CD14-positive monocyte (primary cell): ENCODE measurements at regions not wholly inside any gene's neighbourhood (a gene's known extent, or its start where the extent isn't known, plus 50 kb on each side); places are given as distances from the start of the nearest gene placed in this dataset.

Experiments
- DNase-seq, 3 donors: peaks; one replicate each; pipeline ENCODE4 v3.0.0-alpha.2; 2011 to 2022
- H2AFZ ChIP-seq: 2 replicates; pipeline ENCODE4 v1.6.0; 2012; ENCODE audit warnings: mild to moderate bottlenecking, low read depth, low read length, inconsistent platforms; ENCODE audit not compliant: insufficient read depth, poor library complexity, severe bottlenecking
- H3K27ac ChIP-seq, 2 donors: 1 replicate in 1 of 2; 2 replicates in 1 of 2; pipeline ENCODE4 v1.5.1; 2012 to 2013; ENCODE audit warnings: low read length in 2 of 2, control low read depth in 1 of 2, inconsistent platforms in 1 of 2, low read depth in 1 of 2, mild to moderate bottlenecking in 1 of 2
- H3K27me3 ChIP-seq, 2 donors: one replicate each; pipeline versions ENCODE4 v1.6.0 to v1.6.1; 2011 to 2013; ENCODE audit warnings: low read length in 2 of 2; ENCODE audit not compliant: control insufficient read depth in 2 of 2, insufficient read depth in 2 of 2
- H3K36me3 ChIP-seq, 2 donors: replicated peaks in 1 of 2; 1 replicate in 1 of 2; 2 replicates in 1 of 2; pipeline versions ENCODE4 v1.5.1 to v1.6.1; 2012 to 2013; ENCODE audit warnings: low read length in 2 of 2, control low read depth in 1 of 2, inconsistent platforms in 1 of 2, mild to moderate bottlenecking in 1 of 2; ENCODE audit not compliant: insufficient read depth in 2 of 2, control insufficient read depth in 1 of 2
- H3K4me1 ChIP-seq, 2 donors: 1 replicate in 1 of 2; 2 replicates in 1 of 2; pipeline versions ENCODE4 v1.5.1 to v1.6.1; 2012 to 2013; ENCODE audit warnings: low read length in 2 of 2, control low read depth in 1 of 2, inconsistent platforms in 1 of 2, mild to moderate bottlenecking in 1 of 2, moderate library complexity in 1 of 2; ENCODE audit not compliant: insufficient read depth in 2 of 2, control insufficient read depth in 1 of 2
- H3K4me2 ChIP-seq: replicated peaks from 2 replicates; pipeline ENCODE3; 2012; ENCODE audit warnings: low read length, moderate library complexity, mild to moderate bottlenecking; ENCODE audit not compliant: poor library complexity, severe bottlenecking; ENCODE audit errors: extremely low read depth
- H3K4me3 ChIP-seq, 3 experiments: fragments of 200-600 bp in 1 of 3; sonication (generic) in 1 of 3; replicated peaks in 1 of 3; 1 replicate in 2 of 3; 2 replicates in 1 of 3; pipeline ENCODE4 v1.5.1; 2011 to 2013; ENCODE audit warnings: low read length in 3 of 3, mild to moderate bottlenecking in 3 of 3, control low read depth in 2 of 3, low read depth in 2 of 3, inconsistent platforms in 1 of 3, moderate library complexity in 1 of 3
- H3K79me2 ChIP-seq: 2 replicates; pipeline ENCODE4 v1.6.0; 2012; ENCODE audit warnings: mild to moderate bottlenecking, control low read depth, inconsistent platforms, low read length, moderate library complexity; ENCODE audit not compliant: insufficient read depth
- H3K9ac ChIP-seq: 2 replicates; pipeline ENCODE4 v1.6.0; 2017; ENCODE audit warnings: low read length, mild to moderate bottlenecking; ENCODE audit not compliant: insufficient read depth, poor library complexity, severe bottlenecking
- H3K9me3 ChIP-seq, 2 donors: replicated peaks in 1 of 2; 1 replicate in 1 of 2; 2 replicates in 1 of 2; pipeline versions ENCODE4 v1.5.1 to v1.6.1; 2012 to 2013; ENCODE audit warnings: low read length in 2 of 2, control low read depth in 1 of 2; ENCODE audit not compliant: control insufficient read depth in 1 of 2, insufficient read depth in 1 of 2
- H4K20me1 ChIP-seq: 2 replicates; pipeline ENCODE4 v1.6.0; 2012; ENCODE audit warnings: mild to moderate bottlenecking, low read length, control low read depth, moderate library complexity; ENCODE audit not compliant: insufficient read depth
- H3K27ac Mint-ChIP-seq, 7 donors: one replicate each; pipeline ENCODE4 v1.8.0; 2020; ENCODE audit warnings: mild to moderate bottlenecking in 7 of 7, mixed read lengths in 7 of 7, moderate library complexity in 6 of 7, inconsistent platforms in 2 of 7
- H3K27me3 Mint-ChIP-seq, 3 donors: one replicate each; pipeline ENCODE4 v1.8.0; 2021 to 2022; ENCODE audit warnings: low read depth in 3 of 3, mild to moderate bottlenecking in 3 of 3, mixed read lengths in 3 of 3, moderate library complexity in 3 of 3, inconsistent platforms in 1 of 3
- H3K36me3 Mint-ChIP-seq, 2 donors: one replicate each; pipeline ENCODE4 v1.8.0; 2020; ENCODE audit warnings: mixed read lengths in 2 of 2, inconsistent platforms in 1 of 2, mild to moderate bottlenecking in 1 of 2
- H3K4me1 Mint-ChIP-seq: one replicate; pipeline ENCODE4 v1.8.0; 2020; ENCODE audit warnings: mild to moderate bottlenecking, mixed read lengths
- H3K4me3 Mint-ChIP-seq, 2 donors: one replicate each; pipeline ENCODE4 v1.8.0; 2020; ENCODE audit warnings: mild to moderate bottlenecking in 2 of 2, mixed read lengths in 2 of 2, moderate library complexity in 1 of 2
- H3K9me3 Mint-ChIP-seq, 7 donors: one replicate each; pipeline ENCODE4 v1.8.0; 2020 to 2022; ENCODE audit warnings: mixed read lengths in 7 of 7, mild to moderate bottlenecking in 6 of 7, moderate library complexity in 6 of 7, inconsistent platforms in 2 of 7
- WGBS: methylation state at CpG from one replicate; pipeline ENCODE4 v1.1.5; 2013; ENCODE audit warnings: missing lambda C conversion rate; ENCODE audit not compliant: insufficient coverage; 5-methylcytosine and 5-hydroxymethylcytosine counted together
- intact Hi-C, 2 donors: fragments of 100-400 bp; cut with micrococcal nuclease; formaldehyde crosslinking; loops; one replicate each; pipeline versions ENCODE4 v1.15.0 to v1.15.1; 2023
- TF ChIP-seq, protein P1 (sequence below): fragments of 200-600 bp; IDR thresholded peaks from one replicate; pipeline ENCODE4 v1.8.0; 2022; ENCODE audit warnings: antibody characterized with exemption, mild to moderate bottlenecking

DNA sequence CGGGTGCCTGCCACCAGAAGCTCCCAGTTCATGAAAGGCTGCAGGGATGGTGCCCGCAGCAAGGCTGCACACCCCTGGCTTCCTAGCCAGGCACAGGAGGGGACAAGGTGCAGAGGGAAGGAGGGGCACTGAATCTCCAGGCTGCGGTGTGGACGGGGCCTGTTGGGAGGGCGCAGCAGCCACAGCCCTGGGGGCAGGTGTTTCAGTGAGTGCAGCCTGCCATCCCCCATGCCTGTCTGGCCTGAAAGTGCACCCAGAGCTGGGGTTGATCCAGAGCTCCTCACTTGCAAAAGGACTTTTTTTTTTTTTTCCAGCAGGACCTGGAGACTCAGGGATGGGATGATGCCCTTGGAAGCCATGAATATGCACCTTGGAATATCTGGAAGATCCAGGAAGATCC lies 153.7 kb upstream of the C1orf174 start:
- H3K9ac ChIP-seq, result no peak overlapping the region
- intact Hi-C loops, result no loop called here
- Mint-ChIP-seq H3K36me3 (no peaks in the 10 kb centered on the region), H3K4me3 (no peak overlapping the region), H3K27me3 (peaks cover 6 to 13% (median 7%) of the 10 kb centered on the region in 3 donors), H3K4me1 (no peaks in the 10 kb centered on the region), H3K9me3 (peaks cover 0 to 10% (median 7%) of the 10 kb centered on the region in 7 donors), H3K27ac (no peak overlapping the region)
- no peak overlapping the region for H3K27ac ChIP-seq
- no peaks in the 10 kb centered on the region for H3K4me1 ChIP-seq
- H3K27me3 ChIP-seq, result no peaks in the 10 kb centered on the region
- no peak overlapping the region for H2AFZ ChIP-seq
- peaks cover 0 to 3% of the 10 kb centered on the region in 2 donors for H3K9me3 ChIP-seq
- H3K4me2 ChIP-seq, result no peak overlapping the region
- H3K4me3 ChIP-seq, result no peak overlapping the region
- WGBS, result 98% methylated on average over 5 of the region's 5 CpGs
- H3K79me2 ChIP-seq, result no peaks in the 10 kb centered on the region
- no peak for DNase-seq
- no peaks in the 10 kb centered on the region for H3K36me3 ChIP-seq
- H4K20me1 ChIP-seq, result no peaks in the 10 kb centered on the region
- TF ChIP-seq, protein P1, sequence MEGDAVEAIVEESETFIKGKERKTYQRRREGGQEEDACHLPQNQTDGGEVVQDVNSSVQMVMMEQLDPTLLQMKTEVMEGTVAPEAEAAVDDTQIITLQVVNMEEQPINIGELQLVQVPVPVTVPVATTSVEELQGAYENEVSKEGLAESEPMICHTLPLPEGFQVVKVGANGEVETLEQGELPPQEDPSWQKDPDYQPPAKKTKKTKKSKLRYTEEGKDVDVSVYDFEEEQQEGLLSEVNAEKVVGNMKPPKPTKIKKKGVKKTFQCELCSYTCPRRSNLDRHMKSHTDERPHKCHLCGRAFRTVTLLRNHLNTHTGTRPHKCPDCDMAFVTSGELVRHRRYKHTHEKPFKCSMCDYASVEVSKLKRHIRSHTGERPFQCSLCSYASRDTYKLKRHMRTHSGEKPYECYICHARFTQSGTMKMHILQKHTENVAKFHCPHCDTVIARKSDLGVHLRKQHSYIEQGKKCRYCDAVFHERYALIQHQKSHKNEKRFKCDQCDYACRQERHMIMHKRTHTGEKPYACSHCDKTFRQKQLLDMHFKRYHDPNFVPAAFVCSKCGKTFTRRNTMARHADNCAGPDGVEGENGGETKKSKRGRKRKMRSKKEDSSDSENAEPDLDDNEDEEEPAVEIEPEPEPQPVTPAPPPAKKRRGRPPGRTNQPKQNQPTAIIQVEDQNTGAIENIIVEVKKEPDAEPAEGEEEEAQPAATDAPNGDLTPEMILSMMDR, result no peak

- intact Hi-C loops, result no loop called here
- Mint-ChIP-seq H3K4me1 (no peaks in the 10 kb centered on the region), H3K4me3 (no peak overlapping the region), H3K27me3 (peaks cover 3 to 7% (median 7%) of the 10 kb centered on the region in 3 donors), H3K36me3 (no peaks in the 10 kb centered on the region), H3K27ac (no peak overlapping the region), H3K9me3 (peaks cover 0 to 10% (median 7%) of the 10 kb centered on the region in 7 donors)
- H2AFZ ChIP-seq, result no peak overlapping the region
- no peak overlapping the region for H3K4me2 ChIP-seq
- TF ChIP-seq, protein P1, result no peak
- H3K9ac ChIP-seq, result no peak overlapping the region
- no peaks in the 10 kb centered on the region for H3K36me3 ChIP-seq
- WGBS, result 92% methylated on average over 12 of the region's 16 CpGs
- no peaks in the 10 kb centered on the region for H4K20me1 ChIP-seq
- no peaks in the 10 kb centered on the region for H3K4me1 ChIP-seq
- no peak overlapping the region for H3K4me3 ChIP-seq
- H3K9me3 ChIP-seq, result peaks cover 0 to 3% of the 10 kb centered on the region in 2 donors
- no peaks in the 10 kb centered on the region for H3K79me2 ChIP-seq
- H3K27ac ChIP-seq, result no peak overlapping the region
- H3K27me3 ChIP-seq, result no peaks in the 10 kb centered on the region
- DNase-seq, result no peak
Measured at GRCh38 chr1:4055294-4055967, 155.4 kb upstream of the C1orf174 start.
